Panc1 (cell line): ENCODE measurements at regions not wholly inside any gene's neighbourhood (a gene's known extent, or its start where the extent isn't known, plus 50 kb on each side); places are given as distances from the start of the nearest gene placed in this dataset.

ENCODE experiments used
- ATAC-seq: fragments of 200-7000 bp; cut with Tn5 transposase; 2 replicates; pipeline ENCODE4 v1.9.1; 2020; ENCODE audit warnings: mild to moderate bottlenecking, moderate library complexity
- BruUV-seq: library from RNA; stranded (reverse); fragments of 400-500 nt; replicated peaks from 2 replicates; lab custom pipeline; 2021; lab: Mats Ljungman, UMichigan
- CTCF ChIA-PET: fragments of 300-600 bp; sonication (Branson Sonifier 250); formaldehyde crosslinking; loops from one replicate; lab custom pipeline; 2022; ENCODE audit warnings: antibody characterized with exemption; lab: Charles Lee
- POLR2A ChIA-PET: fragments of 300-600 bp; sonication (Branson Sonifier 250); formaldehyde crosslinking; loops from one replicate; lab custom pipeline; 2022; ENCODE audit warnings: antibody characterized with exemption; lab: Charles Lee
- DNase-seq: peaks from one replicate; pipeline ENCODE4 v3.0.0-alpha.2; 2010; ENCODE audit warnings: low read depth, low spot score
- H3K27ac ChIP-seq: 2 replicates; pipeline ENCODE4 v1.5.1; 2011; ENCODE audit warnings: mild to moderate bottlenecking, low read length, inconsistent platforms
- H3K27me3 ChIP-seq: fragments of 200-500 bp; sonication (Bioruptor generic); 2 replicates; pipeline ENCODE4 v1.6.0; 2014; ENCODE audit warnings: low read length, inconsistent platforms; ENCODE audit not compliant: control insufficient read depth, insufficient read depth
- H3K36me3 ChIP-seq: fragments of 200-500 bp; sonication (Bioruptor generic); 2 replicates; pipeline ENCODE4 v1.5.1; 2014; ENCODE audit warnings: inconsistent platforms, mild to moderate bottlenecking, low read length, moderate library complexity; ENCODE audit not compliant: control insufficient read depth, insufficient read depth
- H3K4me1 ChIP-seq: 2 replicates; pipeline ENCODE4 v1.5.1; 2011; ENCODE audit warnings: inconsistent platforms, mild to moderate bottlenecking, low read length, moderate library complexity; ENCODE audit not compliant: control insufficient read depth, insufficient read depth
- H3K4me3 ChIP-seq, 2 experiments: 2 replicates each; pipeline ENCODE4 v1.5.1; 2011 to 2012; ENCODE audit warnings: low read depth in 2 of 2, low read length in 2 of 2, mild to moderate bottlenecking in 2 of 2, inconsistent platforms in 1 of 2, moderate library complexity in 1 of 2
- H3K9me3 ChIP-seq: fragments of 200-500 bp; sonication (Bioruptor generic); 2 replicates; pipeline ENCODE4 v1.5.1; 2014; ENCODE audit warnings: low read depth, mild to moderate bottlenecking, inconsistent platforms, low read length, moderate library complexity; ENCODE audit not compliant: control insufficient read depth, insufficient read depth
- POLR2AphosphoS5 ChIP-seq: IDR thresholded peaks from 2 replicates; pipeline ENCODE4 v1.6.1; 2012; ENCODE audit warnings: mild to moderate bottlenecking, low read depth, low read length, moderate library complexity
- SIN3A ChIP-seq: IDR thresholded peaks from 2 replicates; pipeline ENCODE4 v1.6.1; 2012; ENCODE audit warnings: low read depth, mild to moderate bottlenecking, low read length, moderate library complexity, borderline replicate concordance; ENCODE audit not compliant: insufficient read depth
- TCF7L2 ChIP-seq: IDR thresholded peaks from 2 replicates; pipeline ENCODE4 v1.6.1; 2011; ENCODE audit warnings: mild to moderate bottlenecking, low read depth, low read length, inconsistent platforms
- in situ Hi-C: cut with HindIII; loops from 2 replicates; pipeline ENCODE4 v1.10.0; 2016; ENCODE audit warnings: low sequenced_read_pairs, low pct_unique_long_range_greater_than_20kb
- intact Hi-C: fragments of 100-400 bp; cut with micrococcal nuclease; formaldehyde crosslinking; loops from one replicate; pipeline ENCODE4 v1.10.0; 2022; ENCODE audit not compliant: unreplicated experiment
- TF ChIP-seq, protein P1 (sequence below): fragments of 450-650 bp; IDR thresholded peaks from 2 replicates; pipeline ENCODE4 v1.5.1; 2017; ENCODE audit warnings: mild to moderate bottlenecking
- TF ChIP-seq, protein P2 (sequence below), 2 experiments: IDR thresholded peaks; 2 replicates each; pipeline ENCODE4 v1.6.1; 2011 to 2012; ENCODE audit warnings: low read depth in 2 of 2, control low read depth in 1 of 2, low read length in 1 of 2, mild to moderate bottlenecking in 1 of 2, moderate library complexity in 1 of 2; ENCODE audit not compliant: insufficient read depth in 1 of 2

DNA sequence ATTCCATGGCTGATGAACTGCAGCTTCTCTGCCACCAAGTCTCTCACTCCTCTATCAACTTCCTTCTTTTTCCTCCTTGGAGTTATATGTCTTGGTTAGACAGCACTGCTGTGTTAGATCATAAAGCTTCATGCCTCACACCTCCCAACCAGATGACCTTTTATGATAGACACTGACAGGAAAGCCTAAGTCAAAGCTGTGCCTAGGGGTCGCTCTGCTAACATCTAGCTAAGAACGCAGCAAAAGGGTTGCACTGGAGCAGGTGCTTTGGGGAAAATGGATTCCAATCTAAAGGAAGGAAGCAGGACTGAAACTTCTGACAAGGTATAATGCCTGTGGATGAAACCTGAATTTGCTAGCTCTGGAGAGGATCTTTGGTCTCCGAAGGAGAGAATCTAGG, 509.7 kb downstream of the SMARCA1 start:
- no peak overlapping the region for H3K27ac ChIP-seq
- H3K4me1 ChIP-seq, result no peaks in the 10 kb centered on the region
- no peak for ATAC-seq
- no peaks in the 10 kb centered on the region for H3K36me3 ChIP-seq
- no TSS peak for BruUV-seq
- TF ChIP-seq POLR2AphosphoS5 (no peak), TCF7L2 (no peak), SIN3A (no peak)
- TF ChIP-seq, protein P1, sequence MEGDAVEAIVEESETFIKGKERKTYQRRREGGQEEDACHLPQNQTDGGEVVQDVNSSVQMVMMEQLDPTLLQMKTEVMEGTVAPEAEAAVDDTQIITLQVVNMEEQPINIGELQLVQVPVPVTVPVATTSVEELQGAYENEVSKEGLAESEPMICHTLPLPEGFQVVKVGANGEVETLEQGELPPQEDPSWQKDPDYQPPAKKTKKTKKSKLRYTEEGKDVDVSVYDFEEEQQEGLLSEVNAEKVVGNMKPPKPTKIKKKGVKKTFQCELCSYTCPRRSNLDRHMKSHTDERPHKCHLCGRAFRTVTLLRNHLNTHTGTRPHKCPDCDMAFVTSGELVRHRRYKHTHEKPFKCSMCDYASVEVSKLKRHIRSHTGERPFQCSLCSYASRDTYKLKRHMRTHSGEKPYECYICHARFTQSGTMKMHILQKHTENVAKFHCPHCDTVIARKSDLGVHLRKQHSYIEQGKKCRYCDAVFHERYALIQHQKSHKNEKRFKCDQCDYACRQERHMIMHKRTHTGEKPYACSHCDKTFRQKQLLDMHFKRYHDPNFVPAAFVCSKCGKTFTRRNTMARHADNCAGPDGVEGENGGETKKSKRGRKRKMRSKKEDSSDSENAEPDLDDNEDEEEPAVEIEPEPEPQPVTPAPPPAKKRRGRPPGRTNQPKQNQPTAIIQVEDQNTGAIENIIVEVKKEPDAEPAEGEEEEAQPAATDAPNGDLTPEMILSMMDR, result no peak
- TF ChIP-seq, protein P2, sequence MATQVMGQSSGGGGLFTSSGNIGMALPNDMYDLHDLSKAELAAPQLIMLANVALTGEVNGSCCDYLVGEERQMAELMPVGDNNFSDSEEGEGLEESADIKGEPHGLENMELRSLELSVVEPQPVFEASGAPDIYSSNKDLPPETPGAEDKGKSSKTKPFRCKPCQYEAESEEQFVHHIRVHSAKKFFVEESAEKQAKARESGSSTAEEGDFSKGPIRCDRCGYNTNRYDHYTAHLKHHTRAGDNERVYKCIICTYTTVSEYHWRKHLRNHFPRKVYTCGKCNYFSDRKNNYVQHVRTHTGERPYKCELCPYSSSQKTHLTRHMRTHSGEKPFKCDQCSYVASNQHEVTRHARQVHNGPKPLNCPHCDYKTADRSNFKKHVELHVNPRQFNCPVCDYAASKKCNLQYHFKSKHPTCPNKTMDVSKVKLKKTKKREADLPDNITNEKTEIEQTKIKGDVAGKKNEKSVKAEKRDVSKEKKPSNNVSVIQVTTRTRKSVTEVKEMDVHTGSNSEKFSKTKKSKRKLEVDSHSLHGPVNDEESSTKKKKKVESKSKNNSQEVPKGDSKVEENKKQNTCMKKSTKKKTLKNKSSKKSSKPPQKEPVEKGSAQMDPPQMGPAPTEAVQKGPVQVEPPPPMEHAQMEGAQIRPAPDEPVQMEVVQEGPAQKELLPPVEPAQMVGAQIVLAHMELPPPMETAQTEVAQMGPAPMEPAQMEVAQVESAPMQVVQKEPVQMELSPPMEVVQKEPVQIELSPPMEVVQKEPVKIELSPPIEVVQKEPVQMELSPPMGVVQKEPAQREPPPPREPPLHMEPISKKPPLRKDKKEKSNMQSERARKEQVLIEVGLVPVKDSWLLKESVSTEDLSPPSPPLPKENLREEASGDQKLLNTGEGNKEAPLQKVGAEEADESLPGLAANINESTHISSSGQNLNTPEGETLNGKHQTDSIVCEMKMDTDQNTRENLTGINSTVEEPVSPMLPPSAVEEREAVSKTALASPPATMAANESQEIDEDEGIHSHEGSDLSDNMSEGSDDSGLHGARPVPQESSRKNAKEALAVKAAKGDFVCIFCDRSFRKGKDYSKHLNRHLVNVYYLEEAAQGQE (IDR thresholded peaks at IDR 0.05; ENCODE audit: insufficient read depth in 1 of 2, low read depth in 2 of 2, low read length in 1 of 2), result no peak
- POLR2A ChIA-PET, result no interaction called here
- no peak overlapping the region for H3K4me3 ChIP-seq
- in situ Hi-C loops, result no loop called here
- DNase-seq, result no peak
- intact Hi-C loops, result no loop called here
- H3K27me3 ChIP-seq, result no peaks in the 10 kb centered on the region
- no peaks in the 10 kb centered on the region for H3K9me3 ChIP-seq
- CTCF ChIA-PET, result no interaction called here

DNA sequence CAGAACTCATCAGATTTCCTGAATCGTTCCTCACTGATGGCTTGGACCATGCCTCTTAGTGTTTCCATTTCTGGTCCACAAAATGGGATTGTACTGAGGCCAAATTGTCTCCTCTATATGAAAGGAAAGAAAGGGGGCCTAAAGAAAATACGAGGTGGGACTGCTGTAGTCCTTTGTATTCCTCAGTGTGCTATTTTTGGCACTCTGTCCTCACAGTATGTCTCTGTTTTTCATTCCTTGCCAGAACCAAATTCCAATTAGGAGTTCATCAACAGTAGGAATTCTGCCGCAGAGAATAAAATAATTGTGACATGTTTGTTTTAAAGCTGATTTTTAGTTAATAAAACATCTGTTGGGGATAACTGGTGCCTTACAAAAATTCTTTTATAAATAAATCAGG, 515.7 kb downstream of the SMARCA1 start:
- intact Hi-C loops (no loop called here), in situ Hi-C loops (no loop called here)
- no peak for TF ChIP-seq TCF7L2
- TF ChIP-seq, protein P2 (IDR thresholded peaks at IDR 0.05; ENCODE audit: insufficient read depth in 1 of 2, low read depth in 2 of 2, low read length in 1 of 2), result no peak
- no peak for TF ChIP-seq SIN3A
- TF ChIP-seq, protein P1, result no peak
- TF ChIP-seq POLR2AphosphoS5, result no peak
- no peaks in the 10 kb centered on the region for H3K9me3 ChIP-seq
- DNase-seq (no peak), ATAC-seq (no peak)
- H3K4me3 ChIP-seq, result no peak overlapping the region
- no TSS peak for BruUV-seq
- ChIA-PET POLR2A (no interaction called here), CTCF (no interaction called here)
- no peaks in the 10 kb centered on the region for H3K36me3 ChIP-seq
- H3K4me1 ChIP-seq, result no peaks in the 10 kb centered on the region
- no peak overlapping the region for H3K27ac ChIP-seq
- H3K27me3 ChIP-seq, result no peaks in the 10 kb centered on the region
